ENCODE measurements at regions not wholly inside any gene's neighbourhood (a gene's known extent, or its start where the extent isn't known, plus 50 kb on each side); places are given as distances from the start of the nearest gene placed in this dataset.

- Histone ChIP-seq H3K36me3 (ENCODE audit: control insufficient read depth in 2 of 4, insufficient read depth in 4 of 4, low read length in 3 of 4) (no peaks in the 10 kb centered on the region), H3K27ac (ENCODE audit: low read depth, low read length) (no peak overlapping the region), H4K91ac (replicated peaks; ENCODE audit: insufficient read length, low read length) (no peak overlapping the region), H3K23me2 (ENCODE audit: low read depth, low read length) (no peaks in the 10 kb centered on the region), H4K5ac (ENCODE audit: insufficient read length, low read depth, low read length) (no peak overlapping the region), H4K8ac (ENCODE audit: extremely low read depth, insufficient read depth, low read length) (no peak overlapping the region), H3K4me1 (replicated peaks in 1 of 4; ENCODE audit: control insufficient read depth in 3 of 4, insufficient read depth in 4 of 4, low read length in 3 of 4) (no peaks in the 10 kb centered on the region; a peak in 1 of 7 replicates), H2BK15ac (ENCODE audit: low read length) (no peak overlapping the region), H2BK5ac (ENCODE audit: low read depth, low read length) (no peak overlapping the region), H3K9ac (replicated peaks in 1 of 4; ENCODE audit: extremely low read depth in 1 of 4, low read depth in 3 of 4, low read length in 3 of 4) (no peak overlapping the region), H3K23ac (ENCODE audit: insufficient read length) (no peak overlapping the region), H3K27me3 (replicated peaks in 1 of 4; ENCODE audit: control insufficient read depth in 3 of 4, extremely low read depth in 1 of 4, insufficient read depth in 3 of 4, low read length in 3 of 4) (no peaks in the 10 kb centered on the region), H3K79me1 (ENCODE audit: low read depth, low read length) (no peaks in the 10 kb centered on the region), H4K20me1 (replicated peaks in 1 of 2; ENCODE audit: control insufficient read depth in 1 of 2, insufficient read depth in 2 of 2, low read length in 2 of 2) (no peaks in the 10 kb centered on the region), H3K79me2 (ENCODE audit: control insufficient read depth in 1 of 2, insufficient read depth in 2 of 2, low read length in 2 of 2) (no peaks in the 10 kb centered on the region), H3K4me3 (ENCODE audit: extremely low read depth in 1 of 4, insufficient read depth in 2 of 4, low read depth in 3 of 4, low read length in 4 of 4) (no peak overlapping the region), H2BK12ac (ENCODE audit: low read depth, low read length) (no peak overlapping the region), H3K4me2 (ENCODE audit: insufficient read depth in 1 of 2, low read depth in 2 of 2, low read length in 2 of 2) (no peak overlapping the region), H3K56ac (replicated peaks; ENCODE audit: insufficient read length, low read depth, low read length) (no peak overlapping the region), H3K4ac (replicated peaks; ENCODE audit: insufficient read length, low read depth, low read length) (no peak overlapping the region), H3K18ac (ENCODE audit: extremely low read depth, low read length) (no peak overlapping the region), H2AFZ (ENCODE audit: low read length) (no peak overlapping the region), H2BK120ac (replicated peaks; ENCODE audit: low read depth, low read length) (no peak overlapping the region), H3K14ac (ENCODE audit: insufficient read length) (no peak overlapping the region), H2BK20ac (ENCODE audit: low read length) (no peak overlapping the region), H2AK5ac (ENCODE audit: low read depth, low read length) (no peak overlapping the region), H3K9me3 (ENCODE audit: insufficient read depth in 2 of 2, low read depth in 1 of 2, low read length in 1 of 2) (no peaks in the 10 kb centered on the region)
- ChIA-PET POLR2A (ENCODE audit: partially characterized antibody) (no interaction called here), CTCF (ENCODE audit: partially characterized antibody) (no interaction called here)
- no peak for FAIRE-seq
- no peak for DNase-seq (ENCODE audit: low read depth in 1 of 2, low spot score in 2 of 2)
- WGBS, 2 experiments (ENCODE audit: extremely low coverage in 1 of 2, insufficient coverage in 1 of 2, insufficient read length in 1 of 2, insufficient replicate concordance in 2 of 2, low coverage in 1 of 2, low lambda C conversion rate in 2 of 2, missing lambda C conversion rate in 1 of 2) = 87% methylated on average over 4 of the region's 4 CpGs; no CpG with 5 or more reads in 1 of the 2 experiments
- no peak for TF ChIP-seq CBX8 (IDR thresholded peaks at IDR 0.05; ENCODE audit: borderline replicate concordance, low read depth, low read length)
- no peak for TF ChIP-seq PHF8 (conservative IDR thresholded peaks at IDR 0.05; ENCODE audit: low read depth, low read length)
- TF ChIP-seq KDM1A (IDR thresholded peaks at IDR 0.05; ENCODE audit: borderline replicate concordance, low read length) = no peak
- TF ChIP-seq YY1 (IDR thresholded peaks at IDR 0.05; ENCODE audit: low read depth, low read length) = no peak
- no peak for TF ChIP-seq USF2 (IDR thresholded peaks at IDR 0.05; ENCODE audit: low read length)
- TF ChIP-seq NANOG (IDR thresholded peaks at IDR 0.05; ENCODE audit: insufficient read depth, low read depth, low read length, poor library complexity, severe bottlenecking) = no peak
- no peak for TF ChIP-seq GABPA (IDR thresholded peaks at IDR 0.05; ENCODE audit: borderline replicate concordance, insufficient read depth, low read length)
- TF ChIP-seq MAFK (IDR thresholded peaks at IDR 0.05; ENCODE audit: low read depth, low read length) = no peak
- TF ChIP-seq HDAC6 (IDR thresholded peaks at IDR 0.05; ENCODE audit: low read depth, low read length) = no peak
- TF ChIP-seq EGR1 (IDR thresholded peaks at IDR 0.05; ENCODE audit: borderline replicate concordance, low read depth, low read length) = no peak
- TF ChIP-seq MAX (IDR thresholded peaks at IDR 0.05) = no peak
- no peak for TF ChIP-seq CTBP2 (IDR thresholded peaks at IDR 0.05; ENCODE audit: borderline replicate concordance, insufficient read depth, insufficient read length, low read length)
- TF ChIP-seq ASH2L (IDR thresholded peaks at IDR 0.05; ENCODE audit: low read length) = no peak
These were observed 330.5 kb upstream of the ZFHX3 start for GRCh38 chr16:73378471-73378870.

Data from H1 (cell line).